OCI-LY3 (cell line): ENCODE measurements at regions not wholly inside any gene's neighbourhood (a gene's known extent, or its start where the extent isn't known, plus 50 kb on each side); places are given as distances from the start of the nearest gene placed in this dataset.

Experiments used
- CTCF ChIP-seq: fragments of 200-600, 300-600 bp; sonication (generic); IDR thresholded peaks from 2 replicates; pipeline ENCODE4 v1.5.1; 2014; ENCODE audit warnings: antibody characterized with exemption, low read length, low read depth
- EZH2phosphoT487 ChIP-seq: fragments of 200-600 bp; shearing (Covaris generic); IDR thresholded peaks from 2 replicates; pipeline ENCODE4 v1.6.1; 2018; ENCODE audit warnings: antibody characterized with exemption, mixed run types, low read depth

GRCh38 chr2:105455488-105456003 lies 56.7 kb upstream of the FHL2 start:
- TF ChIP-seq CTCF (no peak), EZH2phosphoT487 (no peak)
